ENCODE measurements at regions not wholly inside any gene's neighbourhood (a gene's known extent, or its start where the extent isn't known, plus 50 kb on each side); places are given as distances from the start of the nearest gene placed in this dataset.
"Not testable (repeated sequence)": the region's sequence is repeated elsewhere in the genome, so short reads cannot be mapped to it uniquely, and the experiment has no call there.

DNA sequence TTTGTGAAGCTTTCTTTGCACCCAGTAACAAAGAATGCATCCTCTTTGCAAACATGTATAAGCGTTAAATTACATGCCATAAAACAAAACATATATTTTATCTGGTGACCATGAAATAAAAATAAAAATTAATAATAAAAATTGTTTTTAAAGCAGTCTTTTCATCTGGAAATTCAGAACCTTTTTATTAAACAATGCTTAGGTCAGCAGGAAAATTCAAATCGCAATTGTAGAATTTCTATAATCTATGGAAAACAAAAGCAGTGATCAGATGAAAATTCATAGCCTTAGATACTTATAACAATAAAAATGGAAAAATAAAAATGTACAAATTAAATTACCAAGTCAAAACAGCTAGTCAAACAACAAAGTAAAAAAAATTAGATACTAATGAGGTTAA, 435.9 kb upstream of the CHAC2 start:
- Mint-ChIP-seq H3K4me3 (ENCODE audit: low read depth) (no peak overlapping the region), H3K4me1 (ENCODE audit: low read depth) (no peaks in the 10 kb centered on the region), H3K27ac (no peak overlapping the region), H3K27me3 (no peaks in the 10 kb centered on the region), H3K36me3 (ENCODE audit: insufficient read depth) (no peaks in the 10 kb centered on the region), H3K9me3 (ENCODE audit: low read depth) (no peaks in the 10 kb centered on the region)
- no peak for DNase-seq (ENCODE audit: low spot score, unreplicated experiment)
- TF ChIP-seq, protein P1, sequence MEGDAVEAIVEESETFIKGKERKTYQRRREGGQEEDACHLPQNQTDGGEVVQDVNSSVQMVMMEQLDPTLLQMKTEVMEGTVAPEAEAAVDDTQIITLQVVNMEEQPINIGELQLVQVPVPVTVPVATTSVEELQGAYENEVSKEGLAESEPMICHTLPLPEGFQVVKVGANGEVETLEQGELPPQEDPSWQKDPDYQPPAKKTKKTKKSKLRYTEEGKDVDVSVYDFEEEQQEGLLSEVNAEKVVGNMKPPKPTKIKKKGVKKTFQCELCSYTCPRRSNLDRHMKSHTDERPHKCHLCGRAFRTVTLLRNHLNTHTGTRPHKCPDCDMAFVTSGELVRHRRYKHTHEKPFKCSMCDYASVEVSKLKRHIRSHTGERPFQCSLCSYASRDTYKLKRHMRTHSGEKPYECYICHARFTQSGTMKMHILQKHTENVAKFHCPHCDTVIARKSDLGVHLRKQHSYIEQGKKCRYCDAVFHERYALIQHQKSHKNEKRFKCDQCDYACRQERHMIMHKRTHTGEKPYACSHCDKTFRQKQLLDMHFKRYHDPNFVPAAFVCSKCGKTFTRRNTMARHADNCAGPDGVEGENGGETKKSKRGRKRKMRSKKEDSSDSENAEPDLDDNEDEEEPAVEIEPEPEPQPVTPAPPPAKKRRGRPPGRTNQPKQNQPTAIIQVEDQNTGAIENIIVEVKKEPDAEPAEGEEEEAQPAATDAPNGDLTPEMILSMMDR (IDR thresholded peaks at IDR 0.05; ENCODE audit: unreplicated experiment) = no peak

DNA sequence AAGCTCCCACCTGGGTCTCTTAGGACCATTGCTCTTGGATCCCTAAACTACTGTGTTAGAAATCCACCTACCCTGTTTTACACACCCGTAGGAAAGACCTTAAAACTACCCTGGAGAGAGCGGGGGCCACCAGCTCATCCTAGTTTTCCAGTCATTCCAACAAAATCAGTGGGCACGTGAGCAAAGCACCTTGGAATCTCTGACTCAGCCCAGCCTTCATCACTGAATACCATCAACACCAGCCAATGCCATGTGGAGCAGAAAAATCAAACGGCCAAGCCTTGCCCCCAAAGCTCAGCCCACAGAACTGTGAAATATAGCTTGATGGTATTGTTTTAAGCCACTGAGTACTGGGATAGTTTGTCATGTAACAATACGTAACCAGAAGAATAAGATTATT, 449.7 kb upstream of the CHAC2 start:
- no peaks in the 10 kb centered on the region for H3K27me3 Mint-ChIP-seq
- H3K27ac Mint-ChIP-seq = no peak overlapping the region
- DNase-seq (ENCODE audit: low spot score, unreplicated experiment) = no peak
- H3K9me3 Mint-ChIP-seq (ENCODE audit: low read depth) = no peaks in the 10 kb centered on the region
- H3K4me1 Mint-ChIP-seq (ENCODE audit: low read depth) = peaks cover 1% of the 10 kb centered on the region
- H3K4me3 Mint-ChIP-seq (ENCODE audit: low read depth) = no peak overlapping the region
- H3K36me3 Mint-ChIP-seq (ENCODE audit: insufficient read depth) = no peaks in the 10 kb centered on the region
- TF ChIP-seq, protein P1 (IDR thresholded peaks at IDR 0.05; ENCODE audit: unreplicated experiment) = no peak

DNA sequence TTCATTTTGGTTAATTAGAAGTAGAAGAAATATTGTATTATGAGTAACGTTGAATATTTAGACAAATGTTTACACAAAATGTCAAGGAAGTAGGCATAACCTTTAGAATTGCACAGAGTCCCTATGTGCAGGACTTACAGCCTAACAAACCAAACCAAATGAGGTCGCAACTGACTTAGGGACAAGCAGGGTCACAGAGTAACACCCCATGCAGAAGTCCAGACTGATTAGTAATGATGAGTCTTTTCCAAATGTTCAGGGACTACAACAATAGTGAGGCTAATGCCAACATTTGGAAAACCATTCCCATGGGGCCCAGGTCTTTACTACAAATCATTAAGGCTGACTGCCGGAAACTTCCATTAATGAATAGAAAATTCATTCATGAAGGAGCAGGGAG, 452.5 kb upstream of the CHAC2 start:
- H3K4me1 Mint-ChIP-seq (ENCODE audit: low read depth) = peaks cover 1% of the 10 kb centered on the region
- TF ChIP-seq, protein P1 (IDR thresholded peaks at IDR 0.05; ENCODE audit: unreplicated experiment) = no peak
- H3K36me3 Mint-ChIP-seq (ENCODE audit: insufficient read depth) = no peaks in the 10 kb centered on the region
- DNase-seq (ENCODE audit: low spot score, unreplicated experiment) = no peak
- no peak overlapping the region for H3K4me3 Mint-ChIP-seq (ENCODE audit: low read depth)
- no peaks in the 10 kb centered on the region for H3K9me3 Mint-ChIP-seq (ENCODE audit: low read depth)
- H3K27me3 Mint-ChIP-seq = no peaks in the 10 kb centered on the region
- H3K27ac Mint-ChIP-seq = no peak overlapping the region

DNA sequence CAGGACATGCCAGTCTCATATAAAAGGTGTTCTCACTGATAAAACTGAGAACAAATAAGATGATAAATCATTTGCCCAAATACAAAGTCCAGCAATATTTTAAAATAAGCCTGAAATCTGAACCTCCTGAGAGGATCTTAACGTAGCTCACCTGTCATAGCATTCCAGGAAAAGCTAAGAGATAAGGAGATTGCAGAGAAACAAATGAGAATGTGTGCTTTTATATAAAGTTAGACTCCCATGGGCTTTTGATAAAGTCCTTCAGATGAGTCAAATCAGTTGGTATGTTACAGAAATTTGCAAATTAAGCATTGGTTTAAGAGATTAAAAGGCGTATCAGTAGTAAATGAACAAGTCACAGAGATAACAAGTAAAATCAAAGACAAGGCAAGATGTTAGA, 452.9 kb upstream of the CHAC2 start:
- DNase-seq (ENCODE audit: low spot score, unreplicated experiment) = no peak
- H3K9me3 Mint-ChIP-seq (ENCODE audit: low read depth) = no peaks in the 10 kb centered on the region
- peaks cover 1% of the 10 kb centered on the region for H3K4me1 Mint-ChIP-seq (ENCODE audit: low read depth)
- no peaks in the 10 kb centered on the region for H3K27me3 Mint-ChIP-seq
- no peaks in the 10 kb centered on the region for H3K36me3 Mint-ChIP-seq (ENCODE audit: insufficient read depth)
- no peak overlapping the region for H3K4me3 Mint-ChIP-seq (ENCODE audit: low read depth)
- H3K27ac Mint-ChIP-seq = no peak overlapping the region
- TF ChIP-seq, protein P1 (IDR thresholded peaks at IDR 0.05; ENCODE audit: unreplicated experiment) = no peak

DNA sequence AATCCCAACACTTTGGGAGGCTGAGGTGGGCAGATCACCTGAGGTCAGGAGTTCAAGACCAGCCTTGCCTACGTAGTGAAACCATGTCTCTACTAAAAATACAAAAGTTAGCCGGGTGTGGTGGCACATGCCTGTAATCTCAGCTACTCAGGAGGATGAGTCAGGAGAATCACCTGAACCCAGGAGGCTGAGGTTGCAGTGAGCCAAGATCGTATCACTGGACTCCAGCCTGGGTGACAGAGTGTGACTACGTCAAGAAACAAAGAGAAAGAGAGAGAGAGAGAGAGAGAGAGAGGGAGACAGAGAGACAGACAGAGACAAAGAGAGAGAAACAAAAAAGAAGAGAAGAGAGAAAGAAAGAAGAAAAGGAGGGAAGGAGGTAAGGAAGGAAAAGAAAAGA, 454.0 kb upstream of the CHAC2 start:
- not testable (repeated sequence) for DNase-seq (ENCODE audit: low spot score, unreplicated experiment); H3K36me3 Mint-ChIP-seq (ENCODE audit: insufficient read depth); H3K4me3 Mint-ChIP-seq (ENCODE audit: low read depth); H3K9me3 Mint-ChIP-seq (ENCODE audit: low read depth); H3K27me3 Mint-ChIP-seq; H3K27ac Mint-ChIP-seq; H3K4me1 Mint-ChIP-seq (ENCODE audit: low read depth)

DNA sequence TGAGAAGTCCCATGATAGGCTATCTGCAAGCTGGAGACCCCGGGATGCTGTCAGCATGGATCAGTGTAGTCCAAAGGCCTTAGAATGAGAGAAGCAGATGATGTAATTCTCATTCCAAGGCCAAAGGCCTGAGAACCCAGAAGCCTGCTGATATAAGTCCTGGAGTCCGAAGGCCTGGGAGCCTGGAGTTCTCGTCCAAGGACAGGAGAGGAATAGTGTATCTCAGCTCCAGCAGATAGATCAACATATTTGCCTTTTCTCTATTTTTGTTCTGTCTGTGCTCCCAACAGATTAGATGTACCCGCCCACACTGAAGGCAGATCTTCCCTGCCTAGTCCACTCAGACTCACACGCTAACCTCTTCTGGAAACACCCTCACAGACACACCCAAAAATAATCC, 454.9 kb upstream of the CHAC2 start:
- Mint-ChIP-seq H3K27ac (no peak overlapping the region), H3K9me3 (ENCODE audit: low read depth) (no peaks in the 10 kb centered on the region), H3K27me3 (no peaks in the 10 kb centered on the region)

More for the DNA sequence above, 454.9 kb upstream of the CHAC2 start:
- no peak for DNase-seq (ENCODE audit: low spot score, unreplicated experiment)
- Mint-ChIP-seq H3K4me3 (ENCODE audit: low read depth) (no peak overlapping the region), H3K4me1 (ENCODE audit: low read depth) (peaks cover 1% of the 10 kb centered on the region), H3K36me3 (ENCODE audit: insufficient read depth) (no peaks in the 10 kb centered on the region)
- TF ChIP-seq, protein P1 (IDR thresholded peaks at IDR 0.05; ENCODE audit: unreplicated experiment) = no peak

Data from progenitor cell of endocrine pancreas (in vitro differentiated cells).